ENCODE measurements at regions not wholly inside any gene's neighbourhood (a gene's known extent, or its start where the extent isn't known, plus 50 kb on each side); places are given as distances from the start of the nearest gene placed in this dataset.
A peak's percentile ranks its signal among the peaks of the same experiment; 100 is the strongest.
"Not testable (repeated sequence)": the region's sequence is repeated elsewhere in the genome, so short reads cannot be mapped to it uniquely, and the experiment has no call there.

- H3K4me1 ChIP-seq (ENCODE audit: low read depth), result no peaks in the 10 kb centered on the region
- H3K4me3 ChIP-seq, result no peak overlapping the region
- TF ChIP-seq, protein P1, sequence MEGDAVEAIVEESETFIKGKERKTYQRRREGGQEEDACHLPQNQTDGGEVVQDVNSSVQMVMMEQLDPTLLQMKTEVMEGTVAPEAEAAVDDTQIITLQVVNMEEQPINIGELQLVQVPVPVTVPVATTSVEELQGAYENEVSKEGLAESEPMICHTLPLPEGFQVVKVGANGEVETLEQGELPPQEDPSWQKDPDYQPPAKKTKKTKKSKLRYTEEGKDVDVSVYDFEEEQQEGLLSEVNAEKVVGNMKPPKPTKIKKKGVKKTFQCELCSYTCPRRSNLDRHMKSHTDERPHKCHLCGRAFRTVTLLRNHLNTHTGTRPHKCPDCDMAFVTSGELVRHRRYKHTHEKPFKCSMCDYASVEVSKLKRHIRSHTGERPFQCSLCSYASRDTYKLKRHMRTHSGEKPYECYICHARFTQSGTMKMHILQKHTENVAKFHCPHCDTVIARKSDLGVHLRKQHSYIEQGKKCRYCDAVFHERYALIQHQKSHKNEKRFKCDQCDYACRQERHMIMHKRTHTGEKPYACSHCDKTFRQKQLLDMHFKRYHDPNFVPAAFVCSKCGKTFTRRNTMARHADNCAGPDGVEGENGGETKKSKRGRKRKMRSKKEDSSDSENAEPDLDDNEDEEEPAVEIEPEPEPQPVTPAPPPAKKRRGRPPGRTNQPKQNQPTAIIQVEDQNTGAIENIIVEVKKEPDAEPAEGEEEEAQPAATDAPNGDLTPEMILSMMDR (IDR thresholded peaks at IDR 0.05; ENCODE audit: low read depth, low read length), result no peak
Observed at GRCh38 chr20:47855799-47856198, 70.5 kb upstream of the SULF2 start.

DNA sequence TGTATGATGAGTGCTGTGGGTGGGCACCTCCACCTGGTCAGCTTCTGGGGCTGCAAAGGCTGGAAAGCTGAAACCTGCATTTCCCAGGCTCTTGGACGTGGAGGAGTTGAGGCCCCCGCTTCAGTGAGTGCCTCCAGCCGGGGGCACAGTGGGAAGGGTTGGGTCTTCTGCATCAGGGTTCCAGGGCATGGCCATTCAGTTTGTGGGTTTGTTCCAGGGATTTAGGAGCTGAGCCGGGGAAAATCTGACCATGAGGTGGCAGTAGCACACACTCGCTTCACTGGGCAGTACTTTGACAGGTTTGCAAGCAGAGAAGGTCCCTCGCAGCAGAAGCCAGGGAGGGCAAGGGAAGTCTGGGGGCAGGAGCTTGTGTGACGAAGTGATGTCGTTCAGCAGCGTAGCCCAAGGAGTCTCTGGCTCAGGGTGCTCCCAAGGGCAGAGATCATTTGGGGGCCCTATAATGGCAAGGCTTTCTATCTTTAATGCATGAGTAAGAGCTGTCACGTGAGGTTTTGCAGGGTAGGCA is 69.5 kb upstream of the SULF2 start:
- TF ChIP-seq, protein P1 (IDR thresholded peaks at IDR 0.05; ENCODE audit: low read depth, low read length), result peak; percentile 61
- Histone ChIP-seq H3K27ac (no peak overlapping the region), H3K9me3 (ENCODE audit: low read depth) (no peaks in the 10 kb centered on the region), H3K4me1 (ENCODE audit: low read depth) (no peaks in the 10 kb centered on the region), H3K27me3 (no peaks in the 10 kb centered on the region), H3K4me3 (no peak overlapping the region), H3K36me3 (no peaks in the 10 kb centered on the region)
- DNase-seq (ENCODE audit: low read depth in 1 of 2, low spot score in 1 of 2), result peak; percentile 16 to 79

More at GRCh38 chr20:47855799-47856198, 70.5 kb upstream of the SULF2 start:
- no peaks in the 10 kb centered on the region for H3K27me3 ChIP-seq
- H3K27ac ChIP-seq, result no peak overlapping the region
- no peaks in the 10 kb centered on the region for H3K36me3 ChIP-seq
- no peak for DNase-seq (ENCODE audit: low read depth in 1 of 2, low spot score in 1 of 2)
- H3K9me3 ChIP-seq (ENCODE audit: low read depth), result no peaks in the 10 kb centered on the region

GRCh38 chr20:47851774-47852173 is 66.5 kb upstream of the SULF2 start:
- H3K9me3 ChIP-seq (ENCODE audit: low read depth), result no peaks in the 10 kb centered on the region
- no peaks in the 10 kb centered on the region for H3K27me3 ChIP-seq
- DNase-seq (ENCODE audit: low read depth in 1 of 2, low spot score in 1 of 2), result no peak
- no peaks in the 10 kb centered on the region for H3K36me3 ChIP-seq
- H3K4me3 ChIP-seq, result no peak overlapping the region
- H3K4me1 ChIP-seq (ENCODE audit: low read depth), result no peaks in the 10 kb centered on the region
- TF ChIP-seq, protein P1 (IDR thresholded peaks at IDR 0.05; ENCODE audit: low read depth, low read length), result no peak
- no peak overlapping the region for H3K27ac ChIP-seq

GRCh38 chr20:47850146-47850545 is 64.9 kb upstream of the SULF2 start:
- TF ChIP-seq, protein P1 (IDR thresholded peaks at IDR 0.05; ENCODE audit: low read depth, low read length), result no peak
- H3K36me3 ChIP-seq, result no peaks in the 10 kb centered on the region
- no peaks in the 10 kb centered on the region for H3K27me3 ChIP-seq
- no peak for DNase-seq (ENCODE audit: low read depth in 1 of 2, low spot score in 1 of 2)
- H3K4me3 ChIP-seq, result no peak overlapping the region
- H3K4me1 ChIP-seq (ENCODE audit: low read depth), result no peaks in the 10 kb centered on the region
- no peak overlapping the region for H3K27ac ChIP-seq
- no peaks in the 10 kb centered on the region for H3K9me3 ChIP-seq (ENCODE audit: low read depth)

- no peak for DNase-seq (ENCODE audit: low read depth in 1 of 2, low spot score in 1 of 2)
- H3K9me3 ChIP-seq (ENCODE audit: low read depth), result no peaks in the 10 kb centered on the region
- TF ChIP-seq, protein P1 (IDR thresholded peaks at IDR 0.05; ENCODE audit: low read depth, low read length), result no peak
- no peaks in the 10 kb centered on the region for H3K4me1 ChIP-seq (ENCODE audit: low read depth)
- H3K4me3 ChIP-seq, result no peak overlapping the region
- no peaks in the 10 kb centered on the region for H3K36me3 ChIP-seq
- H3K27me3 ChIP-seq, result no peaks in the 10 kb centered on the region
- no peak overlapping the region for H3K27ac ChIP-seq
Observed at GRCh38 chr20:47849596-47849995, 64.3 kb upstream of the SULF2 start.

DNA sequence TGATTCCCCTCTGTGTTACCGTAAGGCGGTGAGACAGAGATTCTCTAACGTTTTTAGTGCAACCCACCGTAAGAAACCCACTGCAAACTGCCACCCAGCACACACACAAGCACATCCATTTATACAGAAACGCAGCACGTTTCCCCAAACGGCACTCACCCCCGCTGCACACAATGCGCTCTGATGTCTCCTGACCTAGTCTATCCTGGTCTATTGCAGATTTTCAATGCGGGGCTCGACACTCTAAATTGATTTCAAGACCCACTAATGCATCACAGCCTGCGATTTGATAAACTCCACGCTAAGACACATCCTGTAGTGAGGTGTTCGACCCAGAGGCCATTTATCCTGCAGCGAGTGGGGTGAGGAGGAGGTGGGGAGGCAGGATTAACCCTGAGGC is 63.7 kb upstream of the SULF2 start:
- Histone ChIP-seq H3K36me3 (no peaks in the 10 kb centered on the region), H3K4me1 (ENCODE audit: low read depth) (no peaks in the 10 kb centered on the region), H3K9me3 (ENCODE audit: low read depth) (no peaks in the 10 kb centered on the region), H3K27me3 (no peaks in the 10 kb centered on the region), H3K27ac (no peak overlapping the region), H3K4me3 (no peak overlapping the region)
- DNase-seq (ENCODE audit: low read depth in 1 of 2, low spot score in 1 of 2), result no peak
- TF ChIP-seq, protein P1 (IDR thresholded peaks at IDR 0.05; ENCODE audit: low read depth, low read length), result no peak

- DNase-seq (ENCODE audit: low read depth in 1 of 2, low spot score in 1 of 2), result peak in 1 of 2 donors; percentile 15
- H3K27me3 ChIP-seq; H3K27ac ChIP-seq; H3K36me3 ChIP-seq; H3K4me3 ChIP-seq; H3K9me3 ChIP-seq (ENCODE audit: low read depth); H3K4me1 ChIP-seq (ENCODE audit: low read depth): not testable (repeated sequence)
Observed at GRCh38 chr20:47848534-47848933, 63.3 kb upstream of the SULF2 start.
